HepG2 (cell line): ENCODE measurements at regions not wholly inside any gene's neighbourhood (a gene's known extent, or its start where the extent isn't known, plus 50 kb on each side); places are given as distances from the start of the nearest gene placed in this dataset.

Experiments used
- ATAC-seq: fragments of 200-7000 bp; cut with Tn5 transposase; 3 replicates; pipeline ENCODE4 v1.9.1; 2020; ENCODE audit warnings: mild to moderate bottlenecking, moderate library complexity
- BruUV-seq: library from RNA; stranded (reverse); fragments of 400-500 nt; replicated peaks from 2 replicates; lab custom pipeline; 2021; lab: Mats Ljungman, UMichigan
- CTCF ChIA-PET: fragments of 300-600 bp; formaldehyde crosslinking; extraction: SDS; loops from one replicate; lab custom pipeline; 2021; ENCODE audit warnings: low total read pairs, inconsistent platforms, low intra/inter-chr PET ratio; lab: Yijun Ruan, JAX
- POLR2A ChIA-PET: fragments of 350-600 bp; sonication (Branson Sonifier 250); formaldehyde crosslinking; loops from one replicate; lab custom pipeline; 2020; ENCODE audit warnings: antibody characterized with exemption, inconsistent platforms; lab: Yijun Ruan, JAX
- DNase-seq: peaks from one replicate; pipeline ENCODE4 v3.0.0-alpha.2; 2015; ENCODE audit warnings: low spot score
- FAIRE-seq: peaks from 3 replicates; lab custom pipeline; 2011; peaks lifted over from hg19 to GRCh38; lab: Jason Lieb, UNC
- H2AFZ ChIP-seq: one replicate; pipeline ENCODE4 v1.6.1; 2011; ENCODE audit warnings: low read length, inconsistent platforms
- H3K27ac ChIP-seq: fragments of 300-600 bp; 3 replicates; pipeline ENCODE4 v1.8.0; 2011; ENCODE audit warnings: mixed run types, mild to moderate bottlenecking, mixed read lengths, low read length, inconsistent platforms; ENCODE audit not compliant: insufficient read depth; ENCODE audit errors: extremely low read length
- H3K27me3 ChIP-seq, 2 experiments: fragments of 200-600 bp in 1 of 2; 2 replicates in 1 of 2; 3 replicates in 1 of 2; pipeline versions ENCODE4 v1.6.0 to v1.8.0; 2011; ENCODE audit warnings: low read length in 2 of 2, mild to moderate bottlenecking in 2 of 2, moderate library complexity in 2 of 2, inconsistent platforms in 1 of 2; ENCODE audit not compliant: insufficient read depth in 2 of 2, control insufficient read depth in 1 of 2
- H3K36me3 ChIP-seq, 2 experiments: fragments of 200-600 bp in 1 of 2; replicated peaks in 1 of 2; 2 replicates in 1 of 2; 3 replicates in 1 of 2; pipeline versions ENCODE4 v1.5.1 to v1.8.0; 2011; ENCODE audit warnings: low read length in 2 of 2, inconsistent platforms in 1 of 2; ENCODE audit not compliant: insufficient read depth in 2 of 2, control insufficient read depth in 1 of 2
- H3K4me1 ChIP-seq: 2 replicates; pipeline ENCODE4 v1.5.1; 2012; ENCODE audit warnings: low read length, inconsistent platforms; ENCODE audit not compliant: insufficient read depth
- H3K4me2 ChIP-seq: 2 replicates; pipeline ENCODE4 v1.6.0; 2011; ENCODE audit warnings: low read depth, low read length, inconsistent platforms
- H3K4me3 ChIP-seq, 3 experiments: fragments of 200-600 bp in 1 of 3; sonication (generic), shearing (Covaris generic) in 1 of 3; replicated peaks in 1 of 3; 2 replicates each; pipeline ENCODE4 v1.5.1; 2011 to 2016; ENCODE audit warnings: low read length in 3 of 3, inconsistent platforms in 2 of 3, low read depth in 2 of 3, mild to moderate bottlenecking in 2 of 3, control low read depth in 1 of 3, mixed read lengths in 1 of 3; ENCODE audit not compliant: insufficient read depth in 1 of 3
- H3K79me2 ChIP-seq: one replicate; pipeline ENCODE4 v1.6.1; 2011; ENCODE audit warnings: low read length, inconsistent platforms; ENCODE audit not compliant: insufficient read depth
- H3K9ac ChIP-seq: 2 replicates; pipeline ENCODE4 v1.6.0; 2011; ENCODE audit warnings: mild to moderate bottlenecking, low read depth, low read length, inconsistent platforms; ENCODE audit not compliant: insufficient read depth
- H3K9me3 ChIP-seq: 2 replicates; pipeline ENCODE4 v1.5.1; 2012; ENCODE audit warnings: mild to moderate bottlenecking, low read length
- H4K20me1 ChIP-seq: 2 replicates; pipeline ENCODE4 v1.6.0; 2011; ENCODE audit warnings: inconsistent platforms, mild to moderate bottlenecking, low read length, moderate library complexity; ENCODE audit not compliant: insufficient read depth
- ATF1 ChIP-seq: IDR thresholded peaks from 2 replicates; pipeline ENCODE4 v1.6.1; 2016; ENCODE audit warnings: mild to moderate bottlenecking, control low read depth
- E2F5 ChIP-seq: sonication (generic); formaldehyde crosslinking; conservative IDR thresholded peaks from 2 replicates; pipeline ENCODE4 v1.4.0; 2020; ENCODE audit warnings: missing genetic modification reagents
- GABPA ChIP-seq, 2 experiments: IDR thresholded peaks; 2 replicates each; pipeline ENCODE4 v1.6.1; 2011 to 2016; ENCODE audit warnings: low read depth in 2 of 2, low read length in 1 of 2, missing biosample characterization in 1 of 2, missing genetic modification characterization in 1 of 2
- HIC2 ChIP-seq: sonication (generic); formaldehyde crosslinking; IDR thresholded peaks from 2 replicates; pipeline ENCODE4 v1.9.0; 2022; ENCODE audit warnings: low read depth, missing genetic modification reagents
- HNF1A ChIP-seq, 2 experiments: sonication (generic) in 1 of 2; formaldehyde crosslinking in 1 of 2; IDR thresholded peaks; 2 replicates each; pipeline versions ENCODE4 v1.4.0 to v1.6.1; 2016 to 2020; ENCODE audit warnings: borderline replicate concordance in 1 of 2, low read depth in 1 of 2, mild to moderate bottlenecking in 1 of 2, missing genetic modification reagents in 1 of 2
- MAZ ChIP-seq, 2 experiments: sonication (generic) in 1 of 2; formaldehyde crosslinking in 1 of 2; IDR thresholded peaks; 2 replicates each; pipeline versions ENCODE4 v1.5.0 to v1.6.1; 2012 to 2020; ENCODE audit warnings: low read depth in 2 of 2, mild to moderate bottlenecking in 2 of 2, borderline replicate concordance in 1 of 2, improper control_type of control experiment in 1 of 2, low read length in 1 of 2, missing genetic modification reagents in 1 of 2, moderate library complexity in 1 of 2
- MXD4 ChIP-seq: IDR thresholded peaks from 2 replicates; pipeline ENCODE4 v1.6.1; 2016; ENCODE audit warnings: mild to moderate bottlenecking, missing biosample characterization, missing genetic modification reagents
- SMAD3 ChIP-seq: sonication (generic); formaldehyde crosslinking; IDR thresholded peaks from 2 replicates; pipeline ENCODE4 v1.4.0; 2020; ENCODE audit warnings: missing genetic modification reagents
- TOE1 ChIP-seq: sonication (generic); formaldehyde crosslinking; IDR thresholded peaks from 2 replicates; pipeline ENCODE4 v1.4.0; 2020; ENCODE audit warnings: mild to moderate bottlenecking, missing genetic modification reagents
- ZNF121 ChIP-seq: sonication (generic); formaldehyde crosslinking; IDR thresholded peaks from 2 replicates; pipeline ENCODE4 v1.5.0; 2020; ENCODE audit warnings: mild to moderate bottlenecking, missing genetic modification reagents
- ZNF205 ChIP-seq: IDR thresholded peaks from 2 replicates; pipeline ENCODE4 v1.6.1; 2018; ENCODE audit warnings: missing biosample characterization, missing genetic modification reagents
- ZNF558 ChIP-seq: sonication (generic); formaldehyde crosslinking; IDR thresholded peaks from 2 replicates; pipeline ENCODE4 v1.9.0; 2022; ENCODE audit warnings: mild to moderate bottlenecking, missing genetic modification reagents, borderline replicate concordance
- ZNF577 ChIP-seq: sonication (generic); formaldehyde crosslinking; IDR thresholded peaks from 2 replicates; pipeline ENCODE4 v1.4.0; 2020; ENCODE audit warnings: mild to moderate bottlenecking, low read depth, missing genetic modification reagents, borderline replicate concordance
- ZNF605 ChIP-seq: sonication (generic); formaldehyde crosslinking; IDR thresholded peaks from 2 replicates; pipeline ENCODE4 v1.8.0; 2022; ENCODE audit warnings: mild to moderate bottlenecking, missing genetic modification reagents
- ZNF780A ChIP-seq: sonication (generic); formaldehyde crosslinking; IDR thresholded peaks from 2 replicates; pipeline ENCODE4 v1.8.0; 2022; ENCODE audit warnings: mild to moderate bottlenecking, missing genetic modification reagents, moderate library complexity
- ZSCAN5A ChIP-seq: sonication (generic); formaldehyde crosslinking; IDR thresholded peaks from 2 replicates; pipeline ENCODE4 v1.8.0; 2022; ENCODE audit warnings: mild to moderate bottlenecking, missing genetic modification reagents, borderline replicate concordance
- WGBS: methylation state at CpG from one replicate; pipeline ENCODE4 v1.1.6; 2017; ENCODE audit warnings: low lambda C conversion rate; 5-methylcytosine and 5-hydroxymethylcytosine counted together
- in situ Hi-C: cut with HindIII; loops from 2 replicates; pipeline ENCODE4 v1.10.0; 2017; ENCODE audit warnings: low pct_unique_long_range_greater_than_20kb; ENCODE audit not compliant: extremely low pct_ligation_motif_present
- intact Hi-C: fragments of 100-400 bp; cut with micrococcal nuclease; formaldehyde crosslinking; loops from one replicate; pipeline ENCODE4 v1.10.0; 2022; ENCODE audit not compliant: unreplicated experiment

GRCh38 chr1:5613900-5614299 lies 378.3 kb downstream of the NPHP4 start:
- Histone ChIP-seq H3K9me3 (no peaks in the 10 kb centered on the region), H3K36me3 (no peaks in the 10 kb centered on the region), H3K27ac (no peak overlapping the region), H3K4me2 (no peak overlapping the region), H2AFZ (no peak overlapping the region), H3K27me3 (peaks cover 3 to 27% of the 10 kb centered on the region in 2 experiments), H3K4me3 (no peak overlapping the region), H3K4me1 (no peaks in the 10 kb centered on the region), H3K9ac (no peak overlapping the region), H3K79me2 (no peaks in the 10 kb centered on the region), H4K20me1 (no peaks in the 10 kb centered on the region)
- intact Hi-C loops = no loop called here
- WGBS = 3% methylated on average over 4 of the region's 4 CpGs
- ATAC-seq (no peak), FAIRE-seq (no peak), DNase-seq (no peak)
- in situ Hi-C loops = no loop called here
- ChIA-PET POLR2A (no interaction called here), CTCF (no interaction called here)
- BruUV-seq = no TSS peak
- TF ChIP-seq GABPA (IDR thresholded peaks at IDR 0.05; ENCODE audit: low read depth, low read length) = no peak
- TF ChIP-seq GABPA (CRISPR knock-in tag; IDR thresholded peaks at IDR 0.05; ENCODE audit: low read depth) = no peak
- TF ChIP-seq MAZ (IDR thresholded peaks at IDR 0.05; ENCODE audit: borderline replicate concordance, low read depth, low read length) = no peak
- TF ChIP-seq MAZ (CRISPR knock-in tag; IDR thresholded peaks at IDR 0.05; ENCODE audit: low read depth) = no peak
- no peak for TF ChIP-seq HNF1A (IDR thresholded peaks at IDR 0.05; ENCODE audit: low read depth)
- TF ChIP-seq HNF1A (CRISPR knock-in tag; IDR thresholded peaks at IDR 0.05; ENCODE audit: borderline replicate concordance) = no peak
- no peak for TF ChIP-seq HIC2 (CRISPR knock-in tag)
- TF ChIP-seq ATF1 (CRISPR knock-in tag) = no peak
- TF ChIP-seq ZNF121 (CRISPR knock-in tag) = no peak
- TF ChIP-seq ZNF205 (CRISPR knock-in tag) = no peak
- TF ChIP-seq E2F5 (CRISPR knock-in tag) = no peak
- TF ChIP-seq ZSCAN5A = no peak
- TF ChIP-seq ZNF577 (CRISPR knock-in tag) = no peak
- TF ChIP-seq SMAD3 (CRISPR knock-in tag) = no peak
- TF ChIP-seq TOE1 = no peak
- no peak for TF ChIP-seq ZNF558 (CRISPR knock-in tag)
- no peak for TF ChIP-seq ZNF780A (CRISPR knock-in tag)
- no peak for TF ChIP-seq ZNF605 (CRISPR knock-in tag)
- no peak for TF ChIP-seq MXD4 (CRISPR knock-in tag)
